ENCODE measurements at regions not wholly inside any gene's neighbourhood (a gene's known extent, or its start where the extent isn't known, plus 50 kb on each side); places are given as distances from the start of the nearest gene placed in this dataset.

GRCh38 chr5:133877351-133878235 is 90.8 kb downstream of the C5orf15 start:
- CTCF ChIA-PET (ENCODE audit: partially characterized antibody) = interaction anchor here (0.9 to 14.0 kb wide), 7 partner anchors 10 to 456 kb away, joined by 3 to 150 read pairs (median 3); no protein-coding TSS in a partner anchor
- peak overlapping the region; percentile 77; the same call in 1 of the 2 replicates for H2BK20ac ChIP-seq (ENCODE audit: low read length)
- no peak overlapping the region for H2AFZ ChIP-seq (ENCODE audit: low read length)
- H4K20me1 ChIP-seq (replicated peaks in 1 of 2; ENCODE audit: control insufficient read depth in 1 of 2, insufficient read depth in 2 of 2, low read length in 2 of 2) = no peaks in the 10 kb centered on the region
- H3K9me3 ChIP-seq (ENCODE audit: insufficient read depth in 2 of 2, low read depth in 1 of 2, low read length in 1 of 2) = no peaks in the 10 kb centered on the region
- H3K27ac ChIP-seq (ENCODE audit: low read depth, low read length) = no peak overlapping the region
- H3K4me2 ChIP-seq (ENCODE audit: insufficient read depth in 1 of 2, low read depth in 2 of 2, low read length in 2 of 2) = no peak overlapping the region; a peak in 1 of 4 replicates
- POLR2A ChIA-PET (ENCODE audit: partially characterized antibody) = interaction anchor here (0.5 kb wide), 1 partner anchor 44 kb away, joined by 3 read pairs; no protein-coding TSS in a partner anchor
- H3K56ac ChIP-seq (replicated peaks; ENCODE audit: insufficient read length, low read depth, low read length) = no peak overlapping the region
- no peaks in the 10 kb centered on the region for H3K23me2 ChIP-seq (ENCODE audit: low read depth, low read length)
- no peaks in the 10 kb centered on the region for H3K36me3 ChIP-seq (ENCODE audit: control insufficient read depth in 2 of 4, insufficient read depth in 4 of 4, low read length in 3 of 4)
- no peak overlapping the region for H3K4ac ChIP-seq (replicated peaks; ENCODE audit: insufficient read length, low read depth, low read length)
- peaks cover 0 to 11% (median 5%) of the 10 kb centered on the region in 4 experiments; a peak in 5 of 7 replicates for H3K4me1 ChIP-seq (replicated peaks in 1 of 4; ENCODE audit: control insufficient read depth in 3 of 4, insufficient read depth in 4 of 4, low read length in 3 of 4)
- no peak overlapping the region for H2AK5ac ChIP-seq (ENCODE audit: low read depth, low read length)
- no peak overlapping the region for H2BK12ac ChIP-seq (ENCODE audit: low read depth, low read length)
- H3K27me3 ChIP-seq (replicated peaks in 1 of 4; ENCODE audit: control insufficient read depth in 3 of 4, extremely low read depth in 1 of 4, insufficient read depth in 3 of 4, low read length in 3 of 4) = no peaks in the 10 kb centered on the region
- no peak overlapping the region for H4K5ac ChIP-seq (ENCODE audit: insufficient read length, low read depth, low read length)
- no peak overlapping the region for H4K91ac ChIP-seq (replicated peaks; ENCODE audit: insufficient read length, low read length)
- DNase-seq (ENCODE audit: low read depth in 1 of 2, low spot score in 2 of 2) (peak in 1 of 2 experiments; percentile 21), FAIRE-seq (no peak)
- no peak overlapping the region for H2BK15ac ChIP-seq (ENCODE audit: low read length)
- no peaks in the 10 kb centered on the region for H3K79me2 ChIP-seq (ENCODE audit: control insufficient read depth in 1 of 2, insufficient read depth in 2 of 2, low read length in 2 of 2)
- 76% methylated on average over 10 of the region's 10 CpGs; no CpG with 5 or more reads in 1 of the 2 experiments for WGBS, 2 experiments (ENCODE audit: extremely low coverage in 1 of 2, insufficient coverage in 1 of 2, insufficient read length in 1 of 2, insufficient replicate concordance in 2 of 2, low coverage in 1 of 2, low lambda C conversion rate in 2 of 2, missing lambda C conversion rate in 1 of 2)
- H3K79me1 ChIP-seq (ENCODE audit: low read depth, low read length) = no peaks in the 10 kb centered on the region
- H2BK5ac ChIP-seq (ENCODE audit: low read depth, low read length) = peak overlapping the region; percentile 13; the same call in 1 of the 2 replicates
- no peak overlapping the region for H3K9ac ChIP-seq (replicated peaks in 1 of 4; ENCODE audit: extremely low read depth in 1 of 4, low read depth in 3 of 4, low read length in 3 of 4)
- H2BK120ac ChIP-seq (replicated peaks; ENCODE audit: low read depth, low read length) = no peak overlapping the region
- no peak overlapping the region for H4K8ac ChIP-seq (ENCODE audit: extremely low read depth, insufficient read depth, low read length)
- no peak overlapping the region for H3K4me3 ChIP-seq (ENCODE audit: extremely low read depth in 1 of 4, insufficient read depth in 2 of 4, low read depth in 3 of 4, low read length in 4 of 4)
- peak overlapping the region; percentile 62; the same call in 1 of the 2 replicates for H3K18ac ChIP-seq (ENCODE audit: extremely low read depth, low read length)
- no peak overlapping the region for H3K23ac ChIP-seq (ENCODE audit: insufficient read length)
- H3K14ac ChIP-seq (ENCODE audit: insufficient read length) = no peak overlapping the region
- TF ChIP-seq TCF12 (IDR thresholded peaks at IDR 0.05; ENCODE audit: low read depth, low read length) (no peak), EP300 (IDR thresholded peaks at IDR 0.05; ENCODE audit: borderline replicate concordance in 1 of 2, low read depth in 2 of 2, low read length in 2 of 2) (no peak)
